Neural progenitor cell (in vitro differentiated cells): ENCODE measurements at regions not wholly inside any gene's neighbourhood (a gene's known extent, or its start where the extent isn't known, plus 50 kb on each side); places are given as distances from the start of the nearest gene placed in this dataset.

Experiments used
- CTCF ChIP-seq: fragments of 200-600 bp; sonication (generic); IDR thresholded peaks from 2 replicates; pipeline ENCODE4 v1.5.1; 2017; ENCODE audit warnings: antibody characterized with exemption, mild to moderate bottlenecking
- EZH2 ChIP-seq: fragments of 200-600 bp; sonication (generic); IDR thresholded peaks from 2 replicates; pipeline ENCODE4 v1.6.1; 2017; ENCODE audit warnings: antibody characterized with exemption, mild to moderate bottlenecking, moderate library complexity

- TF ChIP-seq CTCF (no peak), EZH2 (no peak)
These were observed 233.6 kb downstream of the KTN1 start for GRCh38 chr14:55813630-55814029.
